HEK293 (cell line): ENCODE measurements at regions not wholly inside any gene's neighbourhood (a gene's known extent, or its start where the extent isn't known, plus 50 kb on each side); places are given as distances from the start of the nearest gene placed in this dataset.

ENCODE experiments used
- CTCF ChIA-PET: fragments of 350-600 bp; formaldehyde crosslinking; extraction: SDS; loops from one replicate; lab custom pipeline; 2021; ENCODE audit warnings: antibody characterized with exemption; lab: Yijun Ruan, JAX
- POLR2A ChIA-PET: fragments of 300-600 bp; formaldehyde crosslinking; extraction: SDS; loops from one replicate; lab custom pipeline; 2020; ENCODE audit warnings: antibody characterized with exemption, inconsistent platforms; lab: Yijun Ruan, JAX
- H3K27ac ChIP-seq: fragments of 200-500 bp; sonication (Bioruptor generic); 2 replicates; pipeline ENCODE4 v1.5.1; 2014; ENCODE audit warnings: low read depth, low read length, control low read depth, inconsistent platforms; ENCODE audit errors: extremely low read depth
- H3K36me3 ChIP-seq, 2 experiments: fragments of 200-500 bp in 1 of 2; sonication (Bioruptor generic) in 1 of 2; 1 replicate in 1 of 2; 2 replicates in 1 of 2; pipeline ENCODE4 v1.5.1; 2014 to 2017; ENCODE audit warnings: inconsistent platforms in 2 of 2, low read length in 2 of 2; ENCODE audit not compliant: control insufficient read depth in 2 of 2, insufficient read depth in 1 of 2
- H3K4me1 ChIP-seq: fragments of 200-500 bp; sonication (Bioruptor generic); 2 replicates; pipeline ENCODE4 v1.5.1; 2014; ENCODE audit warnings: mild to moderate bottlenecking, low read length, inconsistent platforms; ENCODE audit not compliant: control insufficient read depth, insufficient read depth
- H3K4me3 ChIP-seq: 2 replicates; pipeline ENCODE4 v1.5.1; 2011; ENCODE audit warnings: low read depth, mild to moderate bottlenecking, control low read depth, low read length, moderate library complexity
- H3K9me3 ChIP-seq: fragments of 200-500 bp; sonication (Bioruptor generic); 2 replicates; pipeline ENCODE4 v1.5.1; 2014; ENCODE audit warnings: low read depth, low read length, inconsistent platforms; ENCODE audit not compliant: control insufficient read depth, insufficient read depth
- GLI2 ChIP-seq: fragments of 450-650 bp; formaldehyde crosslinking; IDR thresholded peaks from 2 replicates; pipeline ENCODE4; 2017; ENCODE audit warnings: missing biosample characterization, missing genetic modification characterization, low read depth, borderline replicate concordance
- GLIS2 ChIP-seq: fragments of 450-650 bp; formaldehyde crosslinking; IDR thresholded peaks from 2 replicates; pipeline ENCODE4 v1.5.1; 2016; ENCODE audit warnings: missing biosample characterization, missing genetic modification characterization
- KLF7 ChIP-seq: fragments of 450-650 bp; formaldehyde crosslinking; IDR thresholded peaks from 2 replicates; pipeline ENCODE4 v1.5.1; 2016; ENCODE audit warnings: missing biosample characterization, missing genetic modification characterization, borderline replicate concordance
- MZF1 ChIP-seq: fragments of 450-650 bp; formaldehyde crosslinking; IDR thresholded peaks from 2 replicates; pipeline ENCODE4 v1.5.1; 2017; ENCODE audit warnings: missing biosample characterization, missing genetic modification characterization, borderline replicate concordance
- REPIN1 ChIP-seq: fragments of 450-650 bp; formaldehyde crosslinking; IDR thresholded peaks from 2 replicates; pipeline ENCODE4 v1.5.1; 2017; ENCODE audit warnings: missing biosample characterization, missing genetic modification characterization, low read depth
- SP2 ChIP-seq: fragments of 450-650 bp; formaldehyde crosslinking; IDR thresholded peaks from 2 replicates; pipeline ENCODE4 v1.5.1; 2016; ENCODE audit warnings: missing biosample characterization, missing genetic modification characterization
- TRIM28 ChIP-seq: IDR thresholded peaks from 2 replicates; pipeline ENCODE4 v1.6.1; 2011; ENCODE audit warnings: low read length, control low read depth, borderline replicate concordance
- WT1 ChIP-seq: fragments of 450-650 bp; formaldehyde crosslinking; IDR thresholded peaks from 2 replicates; pipeline ENCODE4 v1.5.1; 2016; ENCODE audit warnings: missing biosample characterization, missing genetic modification characterization
- YY1 ChIP-seq: fragments of 450-650 bp; formaldehyde crosslinking; IDR thresholded peaks from 2 replicates; pipeline ENCODE4 v1.5.1; 2018; ENCODE audit warnings: missing biosample characterization, missing genetic modification characterization
- YY2 ChIP-seq: fragments of 450-650 bp; formaldehyde crosslinking; IDR thresholded peaks from 2 replicates; pipeline ENCODE4 v1.5.1; 2016; ENCODE audit warnings: missing biosample characterization, missing genetic modification characterization
- ZEB2 ChIP-seq: fragments of 450-650 bp; formaldehyde crosslinking; IDR thresholded peaks from 2 replicates; pipeline ENCODE4 v1.5.1; 2016; ENCODE audit warnings: missing biosample characterization, missing genetic modification characterization
- ZFP41 ChIP-seq: fragments of 450-650 bp; formaldehyde crosslinking; IDR thresholded peaks from 2 replicates; pipeline ENCODE4 v1.5.1; 2016; ENCODE audit warnings: missing biosample characterization, missing genetic modification characterization, borderline replicate concordance
- ZNF274 ChIP-seq, 2 experiments: fragments of 200-500 bp in 1 of 2; fragments of 450-650 bp in 1 of 2; sonication (Bioruptor generic) in 1 of 2; formaldehyde crosslinking in 1 of 2; IDR thresholded peaks; 2 replicates each; pipeline versions ENCODE4 v1.5.1 to v1.6.1; 2014 to 2016; ENCODE audit warnings: borderline replicate concordance in 1 of 2, inconsistent platforms in 1 of 2, low read length in 1 of 2, missing biosample characterization in 1 of 2, missing genetic modification characterization in 1 of 2
- ZNF335 ChIP-seq: fragments of 450-650 bp; formaldehyde crosslinking; conservative IDR thresholded peaks from 2 replicates; pipeline ENCODE4 v1.5.1; 2016; ENCODE audit warnings: missing biosample characterization, missing genetic modification characterization
- ZNF350 ChIP-seq: fragments of 450-650 bp; formaldehyde crosslinking; IDR thresholded peaks from 2 replicates; pipeline ENCODE4 v1.5.0; 2017; ENCODE audit warnings: missing biosample characterization, mild to moderate bottlenecking, missing genetic modification characterization
- ZNF433 ChIP-seq: fragments of 450-650 bp; formaldehyde crosslinking; IDR thresholded peaks from 2 replicates; pipeline ENCODE4 v1.5.1; 2016; ENCODE audit warnings: missing biosample characterization, missing genetic modification characterization, low read depth
- ZNF530 ChIP-seq: fragments of 450-650 bp; formaldehyde crosslinking; IDR thresholded peaks from 2 replicates; pipeline ENCODE4 v1.5.1; 2016; ENCODE audit warnings: low read depth, missing biosample characterization, missing genetic modification characterization
- ZNF660 ChIP-seq: fragments of 450-650 bp; IDR thresholded peaks from 2 replicates; pipeline ENCODE4 v1.5.1; 2018; ENCODE audit warnings: missing biosample characterization, mild to moderate bottlenecking, missing genetic modification characterization
- ZNF701 ChIP-seq: fragments of 450-650 bp; formaldehyde crosslinking; IDR thresholded peaks from 2 replicates; pipeline ENCODE4 v1.5.1; 2016; ENCODE audit warnings: missing biosample characterization, missing genetic modification characterization
- ZNF707 ChIP-seq: fragments of 450-650 bp; formaldehyde crosslinking; IDR thresholded peaks from 2 replicates; pipeline ENCODE4 v1.5.1; 2016; ENCODE audit warnings: missing biosample characterization, missing genetic modification characterization
- ZNF76 ChIP-seq: fragments of 450-650 bp; formaldehyde crosslinking; IDR thresholded peaks from 2 replicates; pipeline ENCODE4; 2016; ENCODE audit warnings: low read depth, missing biosample characterization, missing genetic modification characterization, borderline replicate concordance
- ZNF830 ChIP-seq: fragments of 450-650 bp; IDR thresholded peaks from 2 replicates; pipeline ENCODE4 v1.5.0; 2018; ENCODE audit warnings: missing biosample characterization, missing genetic modification characterization, low read depth, mild to moderate bottlenecking, moderate library complexity
- TF ChIP-seq, protein P1 (sequence below): fragments of 450-650 bp; formaldehyde crosslinking; IDR thresholded peaks from 2 replicates; pipeline ENCODE4 v1.5.1; 2016; ENCODE audit warnings: missing biosample characterization, missing genetic modification characterization
- TF ChIP-seq, protein P2 (sequence below): fragments of 450-650 bp; formaldehyde crosslinking; IDR thresholded peaks from 2 replicates; pipeline ENCODE4 v1.5.1; 2017; ENCODE audit warnings: missing biosample characterization, mild to moderate bottlenecking, missing genetic modification characterization, moderate library complexity
- TF ChIP-seq, protein P3 (sequence below): fragments of 450-650 bp; formaldehyde crosslinking; IDR thresholded peaks from 2 replicates; pipeline ENCODE4 v1.5.1; 2016; ENCODE audit warnings: missing biosample characterization, missing genetic modification characterization
- TF ChIP-seq, protein P4 (sequence below): fragments of 450-650 bp; formaldehyde crosslinking; IDR thresholded peaks from 2 replicates; pipeline ENCODE4 v1.5.1; 2016; ENCODE audit warnings: missing biosample characterization, missing genetic modification characterization

DNA sequence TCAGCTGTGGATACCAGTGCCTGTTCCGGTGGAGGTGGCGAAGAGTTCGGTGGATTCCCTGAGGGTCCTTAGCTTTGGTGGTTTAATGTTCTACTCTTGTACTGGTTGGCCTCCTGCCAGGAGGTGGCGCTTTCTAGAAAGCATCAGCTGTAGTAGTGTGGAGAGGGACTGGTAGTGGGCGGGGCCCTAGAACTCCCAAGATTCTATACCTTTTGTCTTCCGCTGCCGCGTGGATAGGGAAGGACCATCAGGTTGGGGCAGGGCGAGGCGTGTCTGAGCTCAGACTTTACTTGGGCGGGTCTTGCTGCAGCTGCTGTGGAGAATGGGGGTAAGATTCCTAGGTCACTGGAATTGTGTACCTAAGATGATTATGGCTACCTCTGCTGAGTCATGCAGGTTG lies 390.3 kb downstream of the FAM47A start:
- ChIA-PET CTCF (interaction anchor here (0.7 kb wide), 1 partner anchor 555 kb away, joined by 3 read pairs; no protein-coding TSS in a partner anchor), POLR2A (no interaction called here)
- Histone ChIP-seq H3K4me1 (no peaks in the 10 kb centered on the region), H3K36me3 (no peaks in the 10 kb centered on the region), H3K9me3 (no peaks in the 10 kb centered on the region; the same call in 1 of the 2 replicates), H3K27ac (no peak overlapping the region), H3K4me3 (no peak overlapping the region)
- TF ChIP-seq SP2 (tag by site-specific recombination) (no peak), GLI2 (no peak), ZNF335 (tag by site-specific recombination) (no peak), REPIN1 (tag by site-specific recombination) (no peak), YY1 (tag by site-specific recombination) (no peak), ZNF830 (no peak), ZNF274 (IDR thresholded peaks at IDR 0.05; ENCODE audit: low read length) (no peak), ZNF274 (tag by site-specific recombination; IDR thresholded peaks at IDR 0.05; ENCODE audit: borderline replicate concordance) (no peak), TRIM28 (no peak), GLIS2 (tag by site-specific recombination) (no peak), WT1 (tag by site-specific recombination) (no peak), ZNF701 (tag by site-specific recombination) (no peak), ZNF707 (tag by site-specific recombination) (no peak), ZEB2 (tag by site-specific recombination) (no peak), ZNF530 (tag by site-specific recombination) (no peak), ZFP41 (tag by site-specific recombination) (no peak)
- TF ChIP-seq, protein P1, sequence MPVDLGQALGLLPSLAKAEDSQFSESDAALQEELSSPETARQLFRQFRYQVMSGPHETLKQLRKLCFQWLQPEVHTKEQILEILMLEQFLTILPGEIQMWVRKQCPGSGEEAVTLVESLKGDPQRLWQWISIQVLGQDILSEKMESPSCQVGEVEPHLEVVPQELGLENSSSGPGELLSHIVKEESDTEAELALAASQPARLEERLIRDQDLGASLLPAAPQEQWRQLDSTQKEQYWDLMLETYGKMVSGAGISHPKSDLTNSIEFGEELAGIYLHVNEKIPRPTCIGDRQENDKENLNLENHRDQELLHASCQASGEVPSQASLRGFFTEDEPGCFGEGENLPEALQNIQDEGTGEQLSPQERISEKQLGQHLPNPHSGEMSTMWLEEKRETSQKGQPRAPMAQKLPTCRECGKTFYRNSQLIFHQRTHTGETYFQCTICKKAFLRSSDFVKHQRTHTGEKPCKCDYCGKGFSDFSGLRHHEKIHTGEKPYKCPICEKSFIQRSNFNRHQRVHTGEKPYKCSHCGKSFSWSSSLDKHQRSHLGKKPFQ (tag by site-specific recombination), result no peak
- TF ChIP-seq, protein P2, sequence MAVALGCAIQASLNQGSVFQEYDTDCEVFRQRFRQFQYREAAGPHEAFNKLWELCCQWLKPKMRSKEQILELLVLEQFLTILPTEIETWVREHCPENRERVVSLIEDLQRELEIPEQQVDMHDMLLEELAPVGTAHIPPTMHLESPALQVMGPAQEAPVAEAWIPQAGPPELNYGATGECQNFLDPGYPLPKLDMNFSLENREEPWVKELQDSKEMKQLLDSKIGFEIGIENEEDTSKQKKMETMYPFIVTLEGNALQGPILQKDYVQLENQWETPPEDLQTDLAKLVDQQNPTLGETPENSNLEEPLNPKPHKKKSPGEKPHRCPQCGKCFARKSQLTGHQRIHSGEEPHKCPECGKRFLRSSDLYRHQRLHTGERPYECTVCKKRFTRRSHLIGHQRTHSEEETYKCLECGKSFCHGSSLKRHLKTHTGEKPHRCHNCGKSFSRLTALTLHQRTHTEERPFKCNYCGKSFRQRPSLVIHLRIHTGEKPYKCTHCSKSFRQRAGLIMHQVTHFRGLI (tag by site-specific recombination), result no peak
- TF ChIP-seq, protein P3, sequence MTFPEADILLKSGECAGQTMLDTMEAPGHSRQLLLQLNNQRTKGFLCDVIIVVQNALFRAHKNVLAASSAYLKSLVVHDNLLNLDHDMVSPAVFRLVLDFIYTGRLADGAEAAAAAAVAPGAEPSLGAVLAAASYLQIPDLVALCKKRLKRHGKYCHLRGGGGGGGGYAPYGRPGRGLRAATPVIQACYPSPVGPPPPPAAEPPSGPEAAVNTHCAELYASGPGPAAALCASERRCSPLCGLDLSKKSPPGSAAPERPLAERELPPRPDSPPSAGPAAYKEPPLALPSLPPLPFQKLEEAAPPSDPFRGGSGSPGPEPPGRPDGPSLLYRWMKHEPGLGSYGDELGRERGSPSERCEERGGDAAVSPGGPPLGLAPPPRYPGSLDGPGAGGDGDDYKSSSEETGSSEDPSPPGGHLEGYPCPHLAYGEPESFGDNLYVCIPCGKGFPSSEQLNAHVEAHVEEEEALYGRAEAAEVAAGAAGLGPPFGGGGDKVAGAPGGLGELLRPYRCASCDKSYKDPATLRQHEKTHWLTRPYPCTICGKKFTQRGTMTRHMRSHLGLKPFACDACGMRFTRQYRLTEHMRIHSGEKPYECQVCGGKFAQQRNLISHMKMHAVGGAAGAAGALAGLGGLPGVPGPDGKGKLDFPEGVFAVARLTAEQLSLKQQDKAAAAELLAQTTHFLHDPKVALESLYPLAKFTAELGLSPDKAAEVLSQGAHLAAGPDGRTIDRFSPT (tag by site-specific recombination), result no peak
- TF ChIP-seq, protein P4, sequence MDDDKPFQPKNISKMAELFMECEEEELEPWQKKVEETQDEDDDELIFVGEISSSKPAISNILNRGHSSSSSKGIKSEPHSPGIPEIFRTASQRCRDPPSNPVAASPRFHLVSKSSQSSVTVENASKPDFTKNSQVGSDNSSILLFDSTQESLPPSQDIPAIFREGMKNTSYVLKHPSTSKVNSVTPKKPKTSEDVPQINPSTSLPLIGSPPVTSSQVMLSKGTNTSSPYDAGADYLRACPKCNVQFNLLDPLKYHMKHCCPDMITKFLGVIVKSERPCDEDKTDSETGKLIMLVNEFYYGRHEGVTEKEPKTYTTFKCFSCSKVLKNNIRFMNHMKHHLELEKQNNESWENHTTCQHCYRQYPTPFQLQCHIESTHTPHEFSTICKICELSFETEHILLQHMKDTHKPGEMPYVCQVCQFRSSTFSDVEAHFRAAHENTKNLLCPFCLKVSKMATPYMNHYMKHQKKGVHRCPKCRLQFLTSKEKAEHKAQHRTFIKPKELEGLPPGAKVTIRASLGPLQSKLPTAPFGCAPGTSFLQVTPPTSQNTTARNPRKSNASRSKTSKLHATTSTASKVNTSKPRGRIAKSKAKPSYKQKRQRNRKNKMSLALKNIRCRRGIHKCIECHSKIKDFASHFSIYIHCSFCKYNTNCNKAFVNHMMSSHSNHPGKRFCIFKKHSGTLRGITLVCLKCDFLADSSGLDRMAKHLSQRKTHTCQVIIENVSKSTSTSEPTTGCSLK (tag by site-specific recombination), result no peak

DNA sequence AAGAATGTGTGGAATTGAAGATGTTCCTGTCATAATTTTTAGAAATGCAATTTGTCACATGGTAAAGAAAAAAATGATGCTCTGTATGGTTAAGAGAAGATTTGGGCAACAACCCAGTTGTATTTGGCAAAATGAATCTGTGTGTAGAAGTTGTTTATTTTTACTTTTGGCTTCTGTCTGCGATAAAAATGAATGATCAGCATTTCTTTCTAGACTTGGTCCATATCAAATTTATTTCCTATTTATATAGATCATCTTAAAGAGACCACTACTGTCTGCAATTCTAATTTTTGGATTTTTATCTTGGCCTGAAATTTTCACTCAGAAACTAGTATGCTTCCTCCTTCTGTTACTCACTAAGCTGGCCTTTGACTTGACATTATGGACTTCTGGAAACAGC lies 396.9 kb downstream of the FAM47A start:
- ChIA-PET CTCF (no interaction called here), POLR2A (no interaction called here)
- H3K4me3 ChIP-seq, result no peak overlapping the region
- H3K9me3 ChIP-seq, result no peaks in the 10 kb centered on the region
- no peak overlapping the region for H3K27ac ChIP-seq
- no peaks in the 10 kb centered on the region for H3K4me1 ChIP-seq
- H3K36me3 ChIP-seq, result no peaks in the 10 kb centered on the region
- no peak for TF ChIP-seq ZNF350 (tag by site-specific recombination)
- no peak for TF ChIP-seq ZNF76
- TF ChIP-seq KLF7 (tag by site-specific recombination), result no peak
- no peak for TF ChIP-seq YY2
- no peak for TF ChIP-seq ZFP41 (tag by site-specific recombination)
- no peak for TF ChIP-seq ZNF660
- TF ChIP-seq, protein P4 (tag by site-specific recombination), result no peak
- TF ChIP-seq MZF1 (tag by site-specific recombination), result no peak
- TF ChIP-seq ZNF433, result no peak
